ENCODE measurements at regions not wholly inside any gene's neighbourhood (a gene's known extent, or its start where the extent isn't known, plus 50 kb on each side); places are given as distances from the start of the nearest gene placed in this dataset.
"Not testable (repeated sequence)": the region's sequence is repeated elsewhere in the genome, so short reads cannot be mapped to it uniquely, and the experiment has no call there.

DNA sequence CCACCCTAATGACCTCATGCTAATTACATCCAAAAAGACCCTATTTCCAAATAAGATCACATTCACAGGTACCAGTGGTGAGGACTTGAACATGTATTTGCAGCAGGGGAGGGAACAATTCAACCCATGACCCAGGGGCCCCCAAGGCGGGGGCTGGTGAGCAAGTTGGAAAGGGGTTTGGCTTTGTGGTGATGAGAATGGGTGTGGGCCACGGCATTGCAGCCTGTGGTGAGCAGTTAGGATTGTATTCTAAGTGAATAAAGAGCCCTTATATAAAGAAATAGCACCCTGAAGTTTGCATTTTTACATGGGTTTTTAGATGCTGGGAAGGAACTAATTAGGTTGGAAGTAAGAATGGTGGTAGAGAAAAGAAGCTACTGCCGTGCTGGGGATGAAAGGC is 694.2 kb downstream of the EFNB2 start:
- no peak overlapping the region for H3K9ac ChIP-seq (ENCODE audit: extremely low read depth, low read length, poor library complexity, severe bottlenecking)
- H3K27me3 ChIP-seq (ENCODE audit: control insufficient read depth, insufficient read depth, low read length, poor library complexity, severe bottlenecking) = no peaks in the 10 kb centered on the region
- no peaks in the 10 kb centered on the region for H3K4me1 ChIP-seq (ENCODE audit: control insufficient read depth, insufficient read depth, low read length)
- no peak overlapping the region for H3K4me3 ChIP-seq (ENCODE audit: low read length)
- DNase-seq = no peak
- Mint-ChIP-seq H3K27ac (no peak overlapping the region), H3K27me3 (ENCODE audit: insufficient read depth) (no peaks in the 10 kb centered on the region), H3K36me3 (ENCODE audit: low read depth) (no peaks in the 10 kb centered on the region), H3K9me3 (no peaks in the 10 kb centered on the region), H3K4me3 (no peak overlapping the region), H3K4me1 (no peaks in the 10 kb centered on the region)
- 77 to 93% methylated on average over 2 to 3 of the region's 3 CpGs for WGBS, 2 experiments (ENCODE audit: insufficient coverage in 1 of 2, insufficient read length in 1 of 2)
- no peaks in the 10 kb centered on the region for H3K36me3 ChIP-seq (ENCODE audit: control insufficient read depth, insufficient read depth, low read length)
- no peak overlapping the region for H3K27ac ChIP-seq (ENCODE audit: low read depth, low read length)
- TF ChIP-seq, protein P1, sequence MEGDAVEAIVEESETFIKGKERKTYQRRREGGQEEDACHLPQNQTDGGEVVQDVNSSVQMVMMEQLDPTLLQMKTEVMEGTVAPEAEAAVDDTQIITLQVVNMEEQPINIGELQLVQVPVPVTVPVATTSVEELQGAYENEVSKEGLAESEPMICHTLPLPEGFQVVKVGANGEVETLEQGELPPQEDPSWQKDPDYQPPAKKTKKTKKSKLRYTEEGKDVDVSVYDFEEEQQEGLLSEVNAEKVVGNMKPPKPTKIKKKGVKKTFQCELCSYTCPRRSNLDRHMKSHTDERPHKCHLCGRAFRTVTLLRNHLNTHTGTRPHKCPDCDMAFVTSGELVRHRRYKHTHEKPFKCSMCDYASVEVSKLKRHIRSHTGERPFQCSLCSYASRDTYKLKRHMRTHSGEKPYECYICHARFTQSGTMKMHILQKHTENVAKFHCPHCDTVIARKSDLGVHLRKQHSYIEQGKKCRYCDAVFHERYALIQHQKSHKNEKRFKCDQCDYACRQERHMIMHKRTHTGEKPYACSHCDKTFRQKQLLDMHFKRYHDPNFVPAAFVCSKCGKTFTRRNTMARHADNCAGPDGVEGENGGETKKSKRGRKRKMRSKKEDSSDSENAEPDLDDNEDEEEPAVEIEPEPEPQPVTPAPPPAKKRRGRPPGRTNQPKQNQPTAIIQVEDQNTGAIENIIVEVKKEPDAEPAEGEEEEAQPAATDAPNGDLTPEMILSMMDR (conservative IDR thresholded peaks at IDR 0.05) = no peak
- H3K9me3 ChIP-seq (ENCODE audit: control insufficient read depth, low read length) = no peaks in the 10 kb centered on the region

DNA sequence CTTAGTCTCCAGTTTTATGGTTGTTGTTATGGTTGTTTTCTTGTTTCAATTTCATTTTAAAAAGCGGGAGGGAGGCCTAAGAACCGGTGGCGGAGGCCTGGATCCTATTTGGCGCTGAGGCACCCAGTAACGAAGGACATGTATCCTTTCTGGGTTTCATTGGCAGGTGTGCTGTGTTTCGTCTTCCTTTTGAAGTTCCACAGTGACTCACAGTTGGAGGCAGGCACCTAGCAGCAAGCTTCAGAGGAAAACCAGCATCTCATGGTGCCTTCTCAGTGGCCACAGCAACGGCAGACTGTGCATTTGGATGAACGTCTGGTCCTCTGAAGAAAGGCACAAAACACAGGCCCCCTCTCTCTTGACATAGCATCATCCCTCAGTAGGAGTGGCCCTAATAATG is 697.2 kb downstream of the EFNB2 start:
- H3K27ac Mint-ChIP-seq = no peak overlapping the region
- H3K27ac ChIP-seq (ENCODE audit: low read depth, low read length) = no peak overlapping the region
- WGBS, 2 experiments (ENCODE audit: insufficient coverage in 1 of 2, insufficient read length in 1 of 2) = 87 to 96% methylated on average over 7 to 8 of the region's 8 CpGs
- no peak overlapping the region for H3K4me3 Mint-ChIP-seq
- H3K27me3 Mint-ChIP-seq (ENCODE audit: insufficient read depth) = no peaks in the 10 kb centered on the region
- H3K9me3 Mint-ChIP-seq = no peaks in the 10 kb centered on the region
- H3K36me3 ChIP-seq (ENCODE audit: control insufficient read depth, insufficient read depth, low read length) = no peaks in the 10 kb centered on the region
- H3K4me3 ChIP-seq (ENCODE audit: low read length) = no peak overlapping the region
- H3K4me1 Mint-ChIP-seq = peaks cover 9% of the 10 kb centered on the region
- TF ChIP-seq, protein P1 (conservative IDR thresholded peaks at IDR 0.05) = no peak
- no peak for DNase-seq
- H3K27me3 ChIP-seq (ENCODE audit: control insufficient read depth, insufficient read depth, low read length, poor library complexity, severe bottlenecking) = no peaks in the 10 kb centered on the region
- H3K9ac ChIP-seq (ENCODE audit: extremely low read depth, low read length, poor library complexity, severe bottlenecking) = no peak overlapping the region
- H3K4me1 ChIP-seq (ENCODE audit: control insufficient read depth, insufficient read depth, low read length) = no peaks in the 10 kb centered on the region
- no peaks in the 10 kb centered on the region for H3K36me3 Mint-ChIP-seq (ENCODE audit: low read depth)
- no peaks in the 10 kb centered on the region for H3K9me3 ChIP-seq (ENCODE audit: control insufficient read depth, low read length)

DNA sequence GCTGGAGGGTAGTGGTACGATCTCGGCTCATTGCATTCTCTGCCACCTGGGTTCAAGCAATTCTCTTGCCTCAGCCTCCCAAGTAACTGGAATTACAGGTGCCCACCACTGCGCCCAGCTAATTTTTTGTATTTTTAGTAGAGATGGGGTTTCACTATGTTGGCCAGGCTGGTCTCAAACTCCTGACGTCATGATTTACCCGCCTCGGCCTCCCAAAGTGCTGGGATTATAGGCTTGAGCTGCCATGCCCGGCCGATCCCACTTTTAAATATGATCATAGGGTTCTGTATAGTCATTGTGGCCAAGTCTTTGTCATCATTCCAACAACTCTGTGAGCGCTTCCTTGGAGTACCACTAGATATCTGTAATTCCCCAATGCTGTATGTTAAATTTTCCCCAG is 698.2 kb downstream of the EFNB2 start:
- H3K36me3 Mint-ChIP-seq (ENCODE audit: low read depth); H3K27me3 ChIP-seq (ENCODE audit: control insufficient read depth, insufficient read depth, low read length, poor library complexity, severe bottlenecking); H3K4me1 ChIP-seq (ENCODE audit: control insufficient read depth, insufficient read depth, low read length); H3K9me3 ChIP-seq (ENCODE audit: control insufficient read depth, low read length); H3K27ac ChIP-seq (ENCODE audit: low read depth, low read length); H3K27ac Mint-ChIP-seq; H3K9ac ChIP-seq (ENCODE audit: extremely low read depth, low read length, poor library complexity, severe bottlenecking); DNase-seq; H3K4me3 ChIP-seq (ENCODE audit: low read length); H3K36me3 ChIP-seq (ENCODE audit: control insufficient read depth, insufficient read depth, low read length); H3K9me3 Mint-ChIP-seq; H3K27me3 Mint-ChIP-seq (ENCODE audit: insufficient read depth); H3K4me3 Mint-ChIP-seq: not testable (repeated sequence)
- 96 to 100% methylated on average over 5 to 9 of the region's 9 CpGs for WGBS, 2 experiments (ENCODE audit: insufficient coverage in 1 of 2, insufficient read length in 1 of 2)
- H3K4me1 Mint-ChIP-seq = peaks cover 12% of the 10 kb centered on the region

DNA sequence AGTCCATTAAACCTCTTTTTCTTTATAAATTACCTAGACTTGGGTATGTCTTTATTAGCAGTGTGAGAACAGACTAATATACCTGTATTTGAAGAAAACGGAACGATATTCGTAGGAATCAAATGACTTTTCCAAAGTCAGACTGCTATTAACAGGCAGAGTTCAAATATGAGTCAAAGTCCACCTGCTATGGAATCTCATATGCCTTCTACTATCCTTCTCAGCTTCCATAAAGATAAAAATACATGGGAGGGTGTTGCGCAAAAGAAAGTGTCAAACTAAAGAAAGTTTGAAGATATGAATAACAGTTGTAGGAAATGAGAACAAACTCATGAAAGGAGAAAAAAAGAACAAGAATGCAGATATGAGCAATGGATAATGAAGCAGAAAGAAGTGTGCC is 704.6 kb downstream of the EFNB2 start:
- no peaks in the 10 kb centered on the region for H3K27me3 Mint-ChIP-seq (ENCODE audit: insufficient read depth)
- no peak overlapping the region for H3K27ac Mint-ChIP-seq
- Histone ChIP-seq H3K27me3 (ENCODE audit: control insufficient read depth, insufficient read depth, low read length, poor library complexity, severe bottlenecking) (no peaks in the 10 kb centered on the region), H3K9ac (ENCODE audit: extremely low read depth, low read length, poor library complexity, severe bottlenecking) (no peak overlapping the region), H3K4me3 (ENCODE audit: low read length) (no peak overlapping the region), H3K36me3 (ENCODE audit: control insufficient read depth, insufficient read depth, low read length) (no peaks in the 10 kb centered on the region), H3K27ac (ENCODE audit: low read depth, low read length) (no peak overlapping the region), H3K4me1 (ENCODE audit: control insufficient read depth, insufficient read depth, low read length) (no peaks in the 10 kb centered on the region), H3K9me3 (ENCODE audit: control insufficient read depth, low read length) (peaks cover 4% of the 10 kb centered on the region)
- H3K4me1 Mint-ChIP-seq = peaks cover 10% of the 10 kb centered on the region
- TF ChIP-seq, protein P1 (conservative IDR thresholded peaks at IDR 0.05) = no peak
- H3K9me3 Mint-ChIP-seq = peaks cover 5% of the 10 kb centered on the region
- 0 to 50% methylated on average over 1 to 4 of the region's 4 CpGs for WGBS, 2 experiments (ENCODE audit: insufficient coverage in 1 of 2, insufficient read length in 1 of 2)
- no peak for DNase-seq
- peaks cover 2% of the 10 kb centered on the region for H3K36me3 Mint-ChIP-seq (ENCODE audit: low read depth)
- H3K4me3 Mint-ChIP-seq = no peak overlapping the region

All from endodermal cell (in vitro differentiated cells).